GM21723 (cell line): ENCODE measurements at regions not wholly inside any gene's neighbourhood (a gene's known extent, or its start where the extent isn't known, plus 50 kb on each side); places are given as distances from the start of the nearest gene placed in this dataset.
"Not testable (repeated sequence)": the region's sequence is repeated elsewhere in the genome, so short reads cannot be mapped to it uniquely, and the experiment has no call there.

Source experiments
- ATAC-seq: cut with Tn5 transposase; IDR thresholded peaks from one replicate; pipeline ENCODE4 v1.9.1; 2021; ENCODE audit warnings: mild to moderate bottlenecking, moderate library complexity; ENCODE audit not compliant: unreplicated experiment

DNA sequence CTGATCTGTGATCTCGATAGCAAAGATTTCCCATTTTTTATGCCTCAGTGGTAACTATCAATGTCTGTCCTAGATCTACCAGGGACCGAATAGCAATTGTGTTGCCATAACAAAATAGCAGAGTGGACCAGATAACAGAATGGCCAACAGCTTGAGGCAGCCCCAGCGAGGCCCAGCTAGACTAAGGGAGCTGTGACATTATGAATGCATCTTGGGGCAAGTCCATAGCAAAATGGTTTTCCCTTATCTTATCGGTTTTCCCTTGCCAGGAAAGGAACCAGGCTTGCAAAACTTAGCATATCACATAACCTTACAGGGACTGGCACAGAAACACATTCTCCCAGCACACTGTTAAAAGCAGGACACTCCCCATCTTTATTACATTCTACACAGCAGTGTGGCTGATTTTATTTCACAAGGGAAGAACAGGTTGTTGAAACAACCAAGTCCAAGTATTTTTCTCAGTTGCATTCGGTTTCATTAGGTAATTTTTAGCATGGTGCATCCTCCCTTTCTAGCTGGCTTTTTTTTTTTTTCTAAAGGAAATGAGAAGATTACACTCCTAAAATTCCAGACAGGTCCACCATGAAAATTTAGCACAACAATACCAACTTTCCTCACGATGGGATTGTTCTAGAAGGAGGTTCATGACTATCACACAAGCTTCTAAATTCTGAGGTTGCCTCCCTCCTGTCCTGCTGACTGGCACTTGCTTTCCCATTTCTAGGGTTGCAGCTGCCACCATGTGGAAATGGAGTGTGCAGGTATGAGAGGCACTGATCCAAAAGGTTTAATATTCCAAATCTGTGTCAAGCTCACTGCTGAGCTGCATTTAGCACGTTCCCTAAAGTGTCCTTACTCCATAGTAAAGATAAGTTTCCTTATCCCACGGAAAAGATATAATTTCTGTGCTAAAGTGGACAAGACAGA is 97.0 kb upstream of the SLC35G4 start:
- ATAC-seq: no peak

DNA sequence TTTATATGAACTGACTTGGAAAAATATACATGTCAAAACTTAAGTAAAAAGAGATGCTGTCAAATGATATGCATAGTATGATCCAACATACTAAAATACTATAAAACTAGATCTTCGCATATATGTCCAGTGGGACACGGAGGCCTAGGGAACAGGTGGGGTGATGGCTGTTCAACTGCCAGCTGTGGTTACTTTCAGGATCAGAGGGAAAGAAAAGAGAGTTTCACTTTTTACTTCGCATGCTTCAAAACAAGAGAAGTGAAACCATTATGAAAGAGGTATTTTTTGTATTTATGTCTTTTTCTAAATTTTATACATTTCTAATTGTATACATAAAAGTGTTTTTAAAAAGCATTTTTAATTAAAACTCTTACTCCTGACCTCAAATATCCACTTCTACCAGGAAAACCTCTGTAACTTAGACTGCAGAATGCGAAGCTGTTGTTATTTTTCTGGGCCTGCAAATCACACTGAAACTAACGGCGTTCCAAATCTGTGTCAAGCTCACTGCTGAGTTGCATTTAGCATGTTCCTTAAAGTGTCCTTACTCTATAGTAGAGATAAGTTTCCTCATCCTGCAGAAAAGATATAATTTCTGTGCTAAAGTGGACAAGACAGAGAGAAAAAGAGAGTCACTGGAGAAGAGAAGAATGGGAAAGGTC is 97.8 kb upstream of the SLC35G4 start:
- peak; percentile 93 for ATAC-seq

DNA sequence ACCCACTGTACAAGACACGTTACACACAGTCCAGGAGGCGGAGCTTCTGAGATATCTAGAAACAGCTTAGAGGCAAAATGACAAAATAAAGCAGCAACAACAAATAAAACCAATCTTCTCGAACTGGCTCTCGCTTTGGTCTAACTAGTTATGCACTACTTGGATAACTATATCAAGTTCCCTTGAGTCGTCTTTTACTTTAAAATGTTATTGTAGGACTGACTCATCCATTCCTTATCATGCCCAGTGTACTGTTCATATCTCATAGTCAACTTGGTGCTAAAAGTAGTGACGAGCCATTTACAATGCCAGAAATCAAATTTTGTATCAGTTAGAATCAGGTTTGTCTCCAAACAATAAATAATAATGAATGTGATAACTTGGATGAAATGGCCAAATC is 102.5 kb upstream of the SLC35G4 start:
- no peak for ATAC-seq

DNA sequence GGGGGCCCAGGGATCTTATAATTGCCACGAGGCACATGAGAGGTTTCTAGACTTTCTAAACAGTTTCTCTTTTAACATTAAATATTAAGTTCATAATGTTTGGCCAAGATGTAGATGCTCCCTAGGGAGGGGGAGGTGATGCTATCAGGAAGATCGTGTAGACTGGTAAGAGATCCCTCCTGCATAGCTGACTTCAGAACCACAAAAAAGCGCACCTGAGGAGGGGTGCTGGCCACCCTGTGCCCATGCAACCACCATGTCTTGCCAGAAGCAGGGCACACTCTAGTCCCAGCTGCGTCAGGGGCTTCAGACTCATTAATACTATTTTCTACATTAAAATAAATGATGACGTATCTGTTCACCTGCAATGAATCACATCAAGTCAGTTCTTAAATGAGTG is 103.4 kb upstream of the SLC35G4 start:
- ATAC-seq: no peak

DNA sequence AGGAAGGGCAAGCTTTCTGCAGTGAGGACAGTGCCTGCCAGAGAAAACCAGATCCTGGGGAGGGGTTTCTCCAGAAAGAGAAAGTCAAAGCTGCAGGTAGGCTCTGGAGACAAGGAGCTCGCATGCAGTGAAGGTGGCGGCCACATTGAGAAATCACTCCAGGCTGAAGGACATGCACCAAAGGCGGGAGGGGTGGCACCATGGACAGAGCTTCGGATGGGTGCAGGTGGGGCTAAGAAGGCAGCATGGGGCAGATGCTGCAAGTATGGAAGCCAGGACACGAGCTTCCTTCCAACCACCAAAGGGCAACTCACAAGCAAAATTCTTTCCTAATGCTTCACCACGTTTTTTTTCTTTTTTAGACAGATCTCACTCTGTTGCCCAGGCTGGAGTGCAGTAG is 104.4 kb upstream of the SLC35G4 start:
- no peak for ATAC-seq

DNA sequence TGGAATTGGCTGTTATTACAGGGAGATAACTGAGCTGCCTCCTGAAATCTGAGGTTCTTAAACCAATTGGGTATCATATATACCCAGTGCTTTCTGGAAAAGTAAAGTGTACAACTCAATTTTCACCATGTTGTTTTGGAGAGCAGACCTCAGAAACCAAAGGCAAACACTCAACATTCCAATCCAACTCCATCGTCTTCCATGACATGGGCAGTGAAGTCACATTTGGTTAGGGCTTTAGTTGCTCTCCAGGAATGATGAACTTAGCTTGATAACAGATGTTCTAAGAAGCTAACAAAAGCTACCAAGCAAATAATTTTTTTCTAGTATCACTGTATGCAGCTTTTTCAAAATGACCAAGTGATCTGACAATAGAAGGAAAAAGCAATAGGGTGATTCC is 107.0 kb upstream of the SLC35G4 start:
- no peak for ATAC-seq

DNA sequence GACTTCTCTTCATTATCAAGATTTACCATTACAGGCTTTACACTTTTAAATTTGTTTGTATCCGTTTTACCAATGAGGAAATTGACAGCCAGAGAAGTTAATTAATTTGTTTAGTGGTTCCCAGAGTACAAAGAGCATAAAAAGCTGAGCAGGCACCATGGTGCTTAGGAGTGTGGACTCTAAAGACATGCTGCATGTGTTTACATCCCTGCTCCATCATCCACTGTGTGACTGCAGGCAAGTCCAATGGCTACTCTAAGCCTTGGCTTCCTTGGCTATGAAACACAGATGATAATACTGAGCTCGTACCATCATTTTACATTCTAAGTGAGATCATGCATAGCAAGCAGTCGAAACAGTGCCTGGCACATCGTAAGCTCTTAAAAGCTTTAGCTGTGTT is 108.0 kb upstream of the SLC35G4 start:
- no peak for ATAC-seq

DNA sequence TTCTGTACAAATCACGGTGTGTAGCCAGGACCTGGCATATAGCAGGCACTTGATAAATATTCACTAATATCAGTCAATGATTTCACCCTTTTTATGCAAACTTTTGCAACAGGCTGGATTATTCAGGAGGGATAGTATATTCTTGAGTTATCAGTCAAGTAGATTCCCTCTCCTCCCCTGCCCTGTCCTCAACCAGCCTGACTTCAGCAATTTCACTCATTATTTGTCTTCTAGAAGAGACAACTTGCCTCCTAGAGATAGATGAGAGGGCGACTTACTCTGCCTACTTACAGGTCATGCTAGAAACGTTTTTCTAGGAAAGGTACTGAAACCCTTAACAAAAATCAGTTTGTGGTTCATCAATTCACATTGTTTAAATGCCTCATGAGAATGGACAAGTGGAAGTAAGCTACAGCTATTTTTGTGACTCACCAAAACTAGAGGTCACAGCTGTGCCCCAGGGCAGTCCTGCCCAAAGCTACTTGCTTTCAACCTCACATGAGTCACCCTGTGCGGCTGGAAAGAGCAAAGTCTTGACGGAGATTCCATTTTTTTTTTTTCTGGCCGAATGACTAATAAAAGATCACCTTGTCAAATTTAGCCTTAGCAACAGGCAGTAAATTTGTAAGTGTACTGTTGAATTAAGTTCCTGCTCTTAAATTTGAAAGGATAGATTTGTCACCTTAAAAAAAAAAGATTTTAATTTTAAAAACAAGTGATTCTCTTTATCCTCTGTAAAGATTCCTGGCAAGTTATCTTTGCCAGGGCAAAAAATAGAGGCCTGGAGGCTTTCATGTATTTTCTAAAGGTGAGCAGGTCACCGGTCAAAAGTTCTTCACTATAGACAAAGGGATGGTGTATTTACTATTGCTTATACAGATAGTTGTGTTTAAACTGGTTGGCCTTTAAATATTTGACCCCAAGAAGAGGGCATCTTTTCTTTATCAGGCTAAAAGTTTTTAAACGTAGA is 109.0 kb upstream of the SLC35G4 start:
- ATAC-seq: peak; percentile 55

DNA sequence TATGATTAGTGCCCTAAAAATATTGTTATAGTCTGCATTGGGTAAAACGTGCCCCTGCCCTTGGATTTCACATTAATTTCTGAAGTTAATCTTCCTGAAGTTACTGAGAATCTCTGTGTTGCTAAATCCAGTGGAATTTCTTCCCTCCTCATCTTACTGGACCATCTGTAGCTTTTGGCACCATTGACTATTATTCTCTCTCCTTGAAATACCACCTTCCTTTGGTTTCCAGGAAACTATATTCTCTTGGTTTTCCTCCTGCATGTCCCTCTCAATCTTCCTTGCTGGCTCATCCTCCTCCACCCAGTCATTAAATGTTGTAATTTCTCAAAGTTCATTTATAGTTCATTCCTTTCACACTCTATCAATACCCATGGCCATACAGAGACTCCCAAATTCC is 110.6 kb upstream of the SLC35G4 start:
- ATAC-seq: no peak

DNA sequence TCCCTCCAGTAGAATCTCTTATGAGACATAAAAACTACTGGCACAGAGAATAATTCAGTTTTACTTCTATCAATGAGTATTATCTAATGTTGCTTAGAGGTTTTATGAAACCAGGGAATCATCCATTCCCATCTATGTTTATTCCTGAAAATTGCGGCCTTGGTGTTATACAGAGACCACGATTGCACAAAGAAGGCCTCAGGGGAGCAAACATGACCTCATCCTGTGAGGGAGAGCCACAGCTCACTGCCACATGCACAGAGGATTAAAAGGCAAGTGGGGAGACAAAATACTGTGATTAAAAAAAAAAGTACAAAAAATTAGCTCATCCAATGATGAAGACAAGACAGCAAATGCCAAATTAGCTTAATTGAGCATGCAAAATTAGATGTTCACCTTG is 111.8 kb upstream of the SLC35G4 start:
- no peak for ATAC-seq

DNA sequence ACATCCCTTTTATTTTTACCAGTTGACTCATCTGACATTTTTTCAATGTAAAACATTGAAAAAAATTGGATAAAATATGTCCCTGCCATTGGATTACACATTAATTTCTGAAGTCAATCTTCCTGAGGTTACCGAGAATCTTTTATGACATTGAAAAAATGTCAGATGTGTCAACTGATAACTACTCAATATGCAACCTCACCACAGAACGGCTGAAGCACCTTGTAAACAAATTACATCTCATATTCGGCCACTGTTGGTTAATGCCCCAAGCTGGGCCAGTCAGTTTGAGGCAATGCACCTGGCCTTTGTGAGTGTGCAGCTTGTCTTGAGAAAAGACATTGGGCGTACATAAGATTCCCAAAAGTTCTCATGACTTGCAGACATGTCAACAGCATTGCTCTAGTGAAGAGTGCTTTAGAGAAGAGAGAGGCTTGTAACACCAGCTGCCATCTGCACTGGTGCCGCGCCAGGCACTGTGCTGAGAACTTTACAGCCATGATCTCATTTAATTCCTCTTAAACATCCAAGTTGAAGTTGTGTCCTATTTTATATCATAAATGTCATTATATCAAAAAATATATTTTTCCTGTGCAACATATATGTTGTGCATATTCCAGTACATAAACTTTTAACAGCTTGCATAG is 112.7 kb upstream of the SLC35G4 start:
- no peak for ATAC-seq

DNA sequence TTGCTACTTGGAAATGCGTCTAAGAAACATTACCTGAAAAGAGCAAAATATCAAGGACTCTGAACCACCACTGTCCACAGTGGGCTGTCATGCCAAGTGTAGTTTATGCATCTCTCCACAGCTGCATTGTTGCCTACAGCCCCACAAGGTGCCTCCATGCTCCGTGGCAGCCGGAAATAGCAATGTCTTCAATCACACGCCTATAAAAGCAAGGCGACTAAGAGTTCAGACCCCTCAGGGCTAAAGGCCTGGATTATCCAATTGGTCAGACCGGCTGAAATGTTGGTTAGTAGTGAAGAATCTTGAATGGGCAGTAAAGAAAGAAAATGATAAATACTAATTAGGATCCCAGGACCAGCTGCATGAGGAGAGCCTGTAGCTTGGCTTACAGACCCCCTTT is 114.0 kb upstream of the SLC35G4 start:
- no peak for ATAC-seq

DNA sequence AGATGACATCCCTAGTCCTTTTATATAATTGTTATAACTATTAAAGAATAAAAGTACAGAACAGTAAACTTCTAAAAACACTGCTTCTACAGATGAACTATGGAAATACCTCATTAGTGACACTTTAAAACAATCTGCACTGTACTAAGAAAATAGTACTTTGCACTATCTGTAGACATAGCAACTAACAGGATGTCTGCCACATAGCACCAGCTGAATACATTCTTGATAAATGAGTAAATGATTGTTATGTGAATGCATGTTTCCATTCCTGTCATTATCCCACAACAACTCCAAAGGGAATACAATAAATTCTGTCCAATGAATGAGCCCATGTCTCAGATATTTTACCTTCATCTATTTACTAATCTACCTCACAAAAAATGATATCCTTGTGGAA is 115.3 kb upstream of the SLC35G4 start:
- no peak for ATAC-seq

DNA sequence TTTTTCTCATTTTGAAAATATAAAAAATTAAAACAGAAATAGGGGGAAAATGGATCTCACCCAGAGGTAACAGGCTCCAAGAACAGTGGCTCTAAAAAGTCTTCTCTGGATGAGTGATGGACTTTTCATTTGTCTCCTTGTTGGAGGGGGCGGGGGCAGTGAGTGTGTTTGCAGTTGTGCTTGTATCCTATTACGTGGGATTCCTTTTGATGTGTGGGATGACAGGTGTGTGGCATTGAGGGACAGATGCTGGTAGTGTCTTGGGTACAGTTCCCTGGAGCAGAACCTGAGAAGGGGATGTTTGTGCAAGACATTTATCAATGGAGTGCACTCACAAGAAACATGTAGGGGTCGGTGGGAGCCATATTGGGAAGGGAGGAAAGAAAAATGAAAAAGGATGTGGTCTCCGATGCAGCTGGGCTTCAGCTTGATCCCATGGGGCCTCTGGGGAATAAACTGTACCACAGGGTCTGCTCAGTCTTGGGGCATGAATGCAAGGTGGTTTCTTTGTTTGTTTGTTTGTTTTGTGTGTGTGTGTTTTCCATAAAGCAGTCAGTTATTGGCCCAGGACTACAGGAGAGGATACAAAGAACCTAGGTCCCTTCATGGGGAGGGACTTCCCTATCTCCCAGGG is 120.0 kb upstream of the SLC35G4 start:
- no peak for ATAC-seq

DNA sequence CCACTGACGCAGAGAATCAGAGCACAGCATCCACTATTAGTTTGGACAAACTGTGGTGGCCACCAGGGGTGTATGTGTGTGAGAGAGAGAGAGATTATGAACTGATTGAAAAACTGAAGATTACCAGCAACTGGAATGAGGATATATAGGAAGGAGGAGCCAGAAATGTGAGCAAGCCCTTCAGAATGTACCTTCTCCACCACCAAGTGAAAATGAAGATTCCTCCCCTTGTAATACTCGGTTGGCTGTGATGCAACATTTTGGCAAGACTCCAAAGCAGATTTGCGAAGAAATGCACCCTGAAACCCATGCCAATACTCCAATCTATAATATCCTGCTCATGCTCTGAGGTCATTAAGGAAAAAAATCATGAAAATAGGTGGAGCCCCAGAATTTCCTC is 121.2 kb upstream of the SLC35G4 start:
- no peak for ATAC-seq

DNA sequence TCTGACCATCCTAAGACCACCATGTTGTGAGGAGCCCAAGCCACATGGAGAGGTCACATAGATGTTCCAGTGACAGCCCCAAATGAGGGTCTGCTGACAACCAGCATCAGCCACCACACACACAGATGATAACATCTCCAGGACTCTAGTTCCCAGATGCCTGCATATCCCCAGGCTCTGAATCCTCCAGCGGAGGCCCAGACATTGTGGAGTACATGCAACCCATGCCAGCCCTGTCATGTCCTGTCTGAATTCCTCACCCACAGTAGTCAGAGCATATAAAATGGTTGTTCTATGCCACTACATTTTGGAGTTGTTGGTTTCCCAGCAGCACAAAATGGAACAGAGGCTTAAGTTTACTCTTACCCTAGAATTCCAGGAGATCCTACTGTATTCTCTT is 122.0 kb upstream of the SLC35G4 start:
- no peak for ATAC-seq

DNA sequence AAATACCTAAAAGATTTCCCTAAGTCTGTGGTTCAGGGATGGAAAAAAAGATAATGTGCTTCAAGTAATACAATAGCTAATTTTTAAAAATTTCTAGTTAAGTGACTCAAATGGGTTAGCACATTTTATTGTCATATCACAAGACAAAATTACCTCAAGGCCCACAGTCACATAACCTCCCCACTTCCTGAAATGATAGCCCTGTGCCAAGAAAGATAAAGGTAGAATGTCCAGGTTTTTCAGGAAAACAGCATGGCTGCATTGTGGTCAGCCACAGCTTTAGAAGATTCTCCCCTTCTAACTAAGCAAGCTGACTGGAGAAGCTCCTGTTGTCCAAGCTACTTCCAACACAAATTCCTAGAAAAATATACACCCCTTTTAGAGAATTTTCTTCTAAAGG is 127.1 kb upstream of the SLC35G4 start:
- no peak for ATAC-seq

DNA sequence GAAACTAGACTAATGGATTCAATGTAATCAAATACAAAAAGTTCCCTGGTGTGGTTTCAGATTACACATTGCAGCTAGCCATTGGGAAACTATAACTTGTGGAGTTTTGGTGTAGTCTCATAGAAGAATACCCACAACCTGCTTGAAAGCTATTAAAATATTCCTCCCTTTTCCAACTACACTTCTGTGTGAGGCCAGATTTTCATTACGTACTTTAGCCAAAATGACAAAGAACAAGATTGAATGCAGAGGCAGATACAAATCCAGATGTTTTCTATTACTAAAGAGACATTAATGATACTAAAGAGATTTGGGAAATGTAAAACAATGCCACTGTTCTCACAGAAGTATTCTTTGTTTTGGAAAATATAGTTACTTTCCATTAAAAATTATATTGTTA is 128.7 kb upstream of the SLC35G4 start:
- no peak for ATAC-seq

DNA sequence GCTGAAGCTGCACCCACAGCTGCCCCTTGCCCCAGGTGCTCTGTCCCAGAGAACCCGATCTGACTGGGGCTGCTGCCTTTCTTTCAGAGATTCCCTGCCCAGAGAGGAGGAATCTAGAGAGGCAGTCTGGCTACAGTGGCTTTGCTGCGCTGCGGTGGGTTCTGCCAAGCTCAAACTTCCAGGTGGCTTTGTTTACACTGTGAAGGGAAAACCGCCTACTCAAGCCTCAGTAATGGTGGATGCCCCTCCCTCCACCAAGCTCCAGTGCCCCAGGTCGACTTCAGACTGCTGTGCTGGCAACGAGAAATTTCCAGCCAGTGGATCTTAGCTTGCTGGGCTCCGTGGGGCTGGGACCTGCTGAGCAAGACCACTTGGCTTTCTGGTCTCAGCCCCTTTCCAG is 130.4 kb upstream of the SLC35G4 start:
- ATAC-seq: not testable (repeated sequence)

DNA sequence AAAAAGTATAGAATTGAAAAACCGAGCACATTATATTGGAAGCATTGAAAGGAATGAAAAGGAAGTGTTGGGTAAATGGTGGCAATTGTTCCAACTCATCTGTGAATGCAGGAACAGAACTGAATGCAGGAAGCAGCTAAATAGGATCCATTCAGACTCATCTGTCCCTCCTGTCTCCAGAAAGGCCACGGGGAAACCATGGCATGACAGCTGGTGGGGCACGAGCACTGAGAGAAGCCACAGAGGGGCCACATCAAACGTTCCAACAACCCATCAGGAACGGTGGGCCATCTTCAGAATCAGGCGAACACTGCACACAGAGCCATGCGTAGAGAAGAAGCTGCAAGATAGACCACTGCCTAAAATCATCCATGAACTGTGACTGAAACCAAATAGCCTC is 138.5 kb upstream of the SLC35G4 start:
- ATAC-seq: no peak
